Skin epidermis (tissue), 12 donors: ENCODE measurements at regions not wholly inside any gene's neighbourhood (a gene's known extent, or its start where the extent isn't known, plus 50 kb on each side); places are given as distances from the start of the nearest gene placed in this dataset.

Experiments
- H3K27ac ChIP-seq, 21 experiments: fragments of 200-600 bp; sonication (generic) in 11 of 21; one replicate each; pipeline ENCODE4 v1.5.0; 2020; ENCODE audit warnings: mild to moderate bottlenecking in 3 of 21, inconsistent platforms in 2 of 21, moderate library complexity in 2 of 21
- H3K4me3 ChIP-seq, 7 experiments: fragments of 200-600 bp; sonication (generic) in 2 of 7; one replicate each; pipeline ENCODE4 v1.5.0; 2020; ENCODE audit warnings: inconsistent platforms in 2 of 7, mild to moderate bottlenecking in 2 of 7, moderate library complexity in 1 of 7

DNA sequence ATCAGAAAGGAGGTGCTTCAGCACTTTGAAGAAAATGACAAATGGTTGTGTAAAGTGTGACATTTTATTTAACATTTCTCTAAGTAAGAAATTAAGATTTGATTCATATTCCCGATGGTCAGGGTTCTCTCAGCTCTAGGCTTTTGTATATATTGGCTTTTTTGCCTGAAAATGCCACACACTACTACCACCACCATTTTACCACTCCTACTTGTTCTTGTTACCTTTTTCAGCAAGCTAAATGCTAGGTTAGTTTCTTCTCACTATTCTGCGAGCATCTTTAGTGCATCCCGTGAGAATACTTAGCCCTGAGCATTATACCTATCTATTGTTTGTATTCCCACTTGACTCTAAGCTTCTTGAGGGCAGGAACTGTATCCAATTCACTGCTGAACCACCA lies 177.6 kb upstream of the MTNR1B start:
- Histone ChIP-seq H3K27ac (no peak overlapping the region), H3K4me3 (no peak overlapping the region)

- no peak overlapping the region for H3K27ac ChIP-seq
- H3K4me3 ChIP-seq, result no peak overlapping the region
Measured at GRCh38 chr11:92793189-92793588, 176.3 kb upstream of the MTNR1B start.

GRCh38 chr11:92794783-92795182 lies 174.7 kb upstream of the MTNR1B start:
- no peak overlapping the region for H3K27ac ChIP-seq
- no peak overlapping the region for H3K4me3 ChIP-seq

GRCh38 chr11:92796744-92797143 lies 172.7 kb upstream of the MTNR1B start:
- no peak overlapping the region for H3K27ac ChIP-seq

DNA sequence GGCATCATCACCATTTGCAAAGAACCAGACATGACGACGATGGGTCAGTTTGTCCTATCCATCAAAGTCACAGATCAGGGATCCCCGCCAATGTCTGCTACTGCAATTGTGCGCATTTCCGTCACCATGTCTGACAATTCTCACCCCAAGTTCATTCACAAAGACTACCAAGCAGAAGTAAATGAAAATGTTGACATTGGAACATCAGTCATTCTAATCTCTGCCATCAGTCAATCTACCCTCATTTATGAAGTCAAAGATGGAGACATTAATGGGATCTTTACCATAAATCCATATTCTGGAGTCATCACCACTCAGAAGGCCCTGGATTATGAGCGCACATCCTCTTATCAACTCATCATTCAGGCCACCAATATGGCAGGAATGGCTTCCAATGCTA lies 171.6 kb upstream of the MTNR1B start:
- Histone ChIP-seq H3K4me3 (no peak overlapping the region), H3K27ac (no peak overlapping the region)

More at GRCh38 chr11:92796744-92797143, 172.7 kb upstream of the MTNR1B start:
- no peak overlapping the region for H3K4me3 ChIP-seq

GRCh38 chr11:92801685-92802084 lies 167.8 kb upstream of the MTNR1B start:
- Histone ChIP-seq H3K4me3 (no peak overlapping the region), H3K27ac (no peak overlapping the region)

- no peak overlapping the region for H3K4me3 ChIP-seq
Measured at GRCh38 chr11:92802644-92803043, 166.8 kb upstream of the MTNR1B start.

DNA sequence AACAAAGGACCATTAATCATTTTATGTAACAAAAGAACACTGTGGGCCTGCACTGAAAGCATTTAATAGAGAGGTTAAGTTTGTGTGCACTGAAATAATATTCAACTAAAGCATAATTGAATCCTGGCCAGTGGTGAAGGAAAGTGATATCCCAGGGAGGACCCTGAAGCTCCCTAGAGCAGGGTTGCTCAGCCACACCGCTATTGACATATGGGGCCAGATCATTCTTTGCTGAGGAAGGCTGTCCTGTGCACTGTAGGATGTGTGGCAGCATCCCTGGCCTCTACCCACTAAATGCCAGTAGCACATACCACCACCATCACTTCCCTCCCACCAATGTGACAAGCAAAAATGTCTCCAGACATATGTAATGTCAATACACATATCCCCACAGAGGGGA lies 166.1 kb upstream of the MTNR1B start:
- Histone ChIP-seq H3K27ac (no peak overlapping the region), H3K4me3 (no peak overlapping the region)

More at GRCh38 chr11:92802644-92803043, 166.8 kb upstream of the MTNR1B start:
- H3K27ac ChIP-seq, result no peak overlapping the region

- no peak overlapping the region for H3K27ac ChIP-seq
- no peak overlapping the region for H3K4me3 ChIP-seq
Measured at GRCh38 chr11:92804388-92804966, 165.0 kb upstream of the MTNR1B start.

GRCh38 chr11:92808022-92808421 lies 161.4 kb upstream of the MTNR1B start:
- no peak overlapping the region for H3K4me3 ChIP-seq
- H3K27ac ChIP-seq, result no peak overlapping the region

DNA sequence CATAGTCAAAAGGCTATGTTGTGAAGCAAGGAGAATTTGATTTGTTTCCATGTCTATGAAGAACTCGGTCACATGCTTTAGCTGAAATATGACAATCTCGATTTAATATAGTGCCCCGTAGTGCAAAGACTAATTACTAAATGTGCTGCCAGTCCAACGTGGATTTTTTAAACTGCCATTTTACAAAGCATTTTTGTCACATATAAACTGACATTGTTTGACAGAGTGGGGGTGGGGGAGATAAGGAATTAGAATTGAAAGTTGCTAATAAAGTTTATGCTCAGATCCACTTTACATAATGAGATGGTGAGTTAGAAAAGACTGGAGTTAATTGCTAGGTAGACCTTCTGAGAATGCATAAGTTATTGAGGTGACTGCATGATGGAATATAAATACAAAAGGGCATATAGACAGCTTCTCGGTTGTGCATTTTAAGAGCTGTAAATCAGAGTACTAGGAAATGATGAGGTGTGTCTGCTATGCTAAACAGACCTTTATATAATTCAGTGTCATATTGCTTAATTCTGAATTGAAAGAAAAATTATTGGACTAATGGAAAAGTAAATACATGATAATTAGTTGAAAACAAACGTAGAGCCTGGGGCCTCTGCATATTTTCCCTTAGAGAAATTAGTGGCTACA lies 158.9 kb upstream of the MTNR1B start:
- no peak overlapping the region for H3K4me3 ChIP-seq
- H3K27ac ChIP-seq, result no peak overlapping the region

DNA sequence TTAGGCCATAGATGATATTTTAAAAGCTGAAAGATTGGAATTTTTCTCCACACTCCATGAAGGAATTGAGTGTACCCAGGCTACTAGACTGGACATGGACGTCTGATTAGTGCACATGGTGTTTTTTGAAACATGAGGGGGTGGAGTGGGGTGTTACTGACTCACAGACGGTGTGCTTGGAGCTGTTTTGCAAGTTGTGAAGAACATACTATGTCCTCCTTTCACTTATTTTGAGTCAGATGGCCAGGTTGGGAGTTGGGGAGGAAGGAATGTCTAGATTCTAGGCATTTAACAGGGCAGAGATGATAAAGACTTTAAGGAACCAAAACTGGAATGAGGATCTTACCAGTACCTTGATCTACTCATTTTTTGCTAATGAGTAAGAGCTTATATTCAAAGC lies 158.1 kb upstream of the MTNR1B start:
- Histone ChIP-seq H3K27ac (no peak overlapping the region), H3K4me3 (no peak overlapping the region)

GRCh38 chr11:92812841-92813240 lies 156.6 kb upstream of the MTNR1B start:
- H3K27ac ChIP-seq, result no peak overlapping the region
- H3K4me3 ChIP-seq, result no peak overlapping the region

DNA sequence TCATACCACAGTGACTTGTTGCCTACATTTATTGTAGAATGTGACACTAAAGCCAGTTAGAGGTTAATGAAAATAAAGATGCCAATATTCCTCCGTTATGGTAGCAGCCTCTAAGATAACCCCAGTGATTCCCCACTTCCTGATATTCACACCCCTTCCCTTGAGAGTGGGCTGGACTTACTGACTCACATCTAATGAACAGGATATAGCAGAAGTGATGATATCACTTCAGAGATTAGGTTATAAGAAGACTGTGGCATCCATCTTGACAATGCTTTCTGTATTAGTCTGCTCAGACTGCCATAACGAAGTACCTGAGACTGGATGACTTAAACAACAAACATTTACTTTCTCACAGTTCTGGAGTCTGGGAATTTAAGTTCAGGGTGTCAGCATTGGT lies 149.6 kb upstream of the MTNR1B start:
- Histone ChIP-seq H3K4me3 (no peak overlapping the region), H3K27ac (no peak overlapping the region)

- Histone ChIP-seq H3K27ac (no peak overlapping the region), H3K4me3 (no peak overlapping the region)
Measured at GRCh38 chr11:92820860-92821259, 148.6 kb upstream of the MTNR1B start.

DNA sequence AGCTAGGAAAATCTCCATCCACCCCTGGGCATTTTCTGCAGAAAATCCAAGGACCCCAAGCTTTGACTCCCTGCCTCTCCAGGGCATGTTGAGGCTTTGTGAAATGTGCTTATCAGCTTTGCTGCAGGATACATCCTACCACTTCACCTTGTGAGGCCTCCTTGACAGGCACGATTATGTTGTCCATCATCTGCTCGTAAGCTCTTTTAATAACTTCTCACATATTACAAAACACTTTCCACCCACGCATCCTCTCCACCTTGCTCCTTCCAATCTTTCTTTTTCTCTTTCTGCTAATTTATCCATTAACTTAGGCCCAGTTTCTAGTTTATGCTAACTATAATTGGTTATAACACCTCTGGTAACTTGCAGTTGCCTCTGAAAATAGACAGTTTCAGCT lies 147.0 kb upstream of the MTNR1B start:
- H3K4me3 ChIP-seq, result no peak overlapping the region

DNA sequence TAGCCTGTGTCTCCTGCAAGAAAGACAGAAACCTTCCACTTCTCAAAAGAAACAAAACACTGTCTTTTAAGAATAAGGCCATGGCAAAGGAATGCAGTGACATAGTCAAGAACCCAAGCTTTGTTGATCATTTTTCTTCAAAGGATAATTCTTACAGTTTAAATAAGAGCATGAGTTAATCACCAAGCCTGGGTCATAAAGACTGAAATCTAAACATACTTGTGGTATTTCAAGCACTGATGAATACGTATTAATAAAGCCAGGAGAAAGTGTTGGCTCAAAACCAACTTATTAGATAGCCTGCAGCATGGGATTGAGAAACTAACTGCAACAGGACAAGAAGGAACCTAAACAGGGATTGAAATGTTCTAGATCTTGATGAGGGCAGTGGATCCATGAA lies 143.3 kb upstream of the MTNR1B start:
- Histone ChIP-seq H3K27ac (no peak overlapping the region), H3K4me3 (no peak overlapping the region)

More for the DNA sequence above, 147.0 kb upstream of the MTNR1B start:
- H3K27ac ChIP-seq, result no peak overlapping the region

GRCh38 chr11:92826603-92827002 lies 142.8 kb upstream of the MTNR1B start:
- Histone ChIP-seq H3K4me3 (no peak overlapping the region), H3K27ac (no peak overlapping the region)

GRCh38 chr11:92827132-92827531 lies 142.3 kb upstream of the MTNR1B start:
- Histone ChIP-seq H3K27ac (no peak overlapping the region), H3K4me3 (no peak overlapping the region)

- no peak overlapping the region for H3K27ac ChIP-seq
- no peak overlapping the region for H3K4me3 ChIP-seq
Measured at GRCh38 chr11:92828556-92828955, 140.9 kb upstream of the MTNR1B start.

- Histone ChIP-seq H3K27ac (no peak overlapping the region), H3K4me3 (no peak overlapping the region)
Measured at GRCh38 chr11:92829121-92829520, 140.3 kb upstream of the MTNR1B start.

- no peak overlapping the region for H3K27ac ChIP-seq
- no peak overlapping the region for H3K4me3 ChIP-seq
Measured at GRCh38 chr11:92829671-92830070, 139.8 kb upstream of the MTNR1B start.
